ENCODE measurements at regions not wholly inside any gene's neighbourhood (a gene's known extent, or its start where the extent isn't known, plus 50 kb on each side); places are given as distances from the start of the nearest gene placed in this dataset.
"Not testable (repeated sequence)": the region's sequence is repeated elsewhere in the genome, so short reads cannot be mapped to it uniquely, and the experiment has no call there.

- no peak for DNase-seq
These were observed 128.6 kb downstream of the SPATA31D1 start for GRCh38 chr9:82117026-82117811.

GRCh38 chr9:82122731-82123130 is 134.2 kb downstream of the SPATA31D1 start:
- no peak for DNase-seq

DNA sequence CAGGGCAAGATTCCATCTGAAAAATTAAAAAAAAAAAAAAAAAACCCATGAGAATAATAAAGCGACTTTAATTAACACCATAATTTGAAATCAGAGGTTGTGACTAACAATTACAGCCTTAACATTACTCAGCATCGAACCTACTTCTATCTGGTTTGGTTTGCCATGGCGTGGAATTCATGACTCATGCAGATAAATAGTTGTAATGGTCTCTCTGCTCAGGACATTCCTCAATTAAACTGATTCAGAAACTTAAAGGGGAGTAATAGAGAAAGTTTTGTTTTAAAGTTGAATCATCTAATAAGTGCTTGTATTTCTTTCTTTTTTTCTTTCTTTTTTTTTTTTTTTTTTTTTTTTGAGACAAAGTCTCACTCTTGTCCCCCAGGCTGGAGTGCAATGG is 135.5 kb downstream of the SPATA31D1 start:
- no peak for DNase-seq

- no peak for DNase-seq
These were observed 137.7 kb downstream of the SPATA31D1 start for GRCh38 chr9:82126256-82126655.

GRCh38 chr9:82127465-82127864 is 138.9 kb downstream of the SPATA31D1 start:
- no peak for DNase-seq

- DNase-seq: no peak
These were observed 139.6 kb downstream of the SPATA31D1 start for GRCh38 chr9:82128011-82128696.

DNA sequence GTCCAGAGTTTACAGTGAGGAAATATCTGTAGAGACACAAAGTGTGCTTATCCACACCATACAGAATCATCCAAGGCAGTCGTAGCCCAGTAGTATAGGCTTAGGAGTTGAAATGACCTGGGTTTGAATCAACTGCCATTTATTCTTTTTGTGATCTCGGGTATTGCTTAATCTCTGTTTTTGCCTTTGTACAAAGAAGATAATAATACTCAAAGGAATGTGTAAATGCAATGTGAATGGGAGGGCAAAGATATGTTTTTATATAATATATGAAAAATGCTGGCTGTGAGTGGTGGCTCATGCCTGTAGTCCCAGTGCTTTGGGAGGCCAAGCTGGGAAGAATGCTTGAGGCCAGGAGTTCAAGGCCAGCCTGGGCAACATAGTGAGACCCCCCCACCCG is 141.1 kb downstream of the SPATA31D1 start:
- DNase-seq: no peak

DNA sequence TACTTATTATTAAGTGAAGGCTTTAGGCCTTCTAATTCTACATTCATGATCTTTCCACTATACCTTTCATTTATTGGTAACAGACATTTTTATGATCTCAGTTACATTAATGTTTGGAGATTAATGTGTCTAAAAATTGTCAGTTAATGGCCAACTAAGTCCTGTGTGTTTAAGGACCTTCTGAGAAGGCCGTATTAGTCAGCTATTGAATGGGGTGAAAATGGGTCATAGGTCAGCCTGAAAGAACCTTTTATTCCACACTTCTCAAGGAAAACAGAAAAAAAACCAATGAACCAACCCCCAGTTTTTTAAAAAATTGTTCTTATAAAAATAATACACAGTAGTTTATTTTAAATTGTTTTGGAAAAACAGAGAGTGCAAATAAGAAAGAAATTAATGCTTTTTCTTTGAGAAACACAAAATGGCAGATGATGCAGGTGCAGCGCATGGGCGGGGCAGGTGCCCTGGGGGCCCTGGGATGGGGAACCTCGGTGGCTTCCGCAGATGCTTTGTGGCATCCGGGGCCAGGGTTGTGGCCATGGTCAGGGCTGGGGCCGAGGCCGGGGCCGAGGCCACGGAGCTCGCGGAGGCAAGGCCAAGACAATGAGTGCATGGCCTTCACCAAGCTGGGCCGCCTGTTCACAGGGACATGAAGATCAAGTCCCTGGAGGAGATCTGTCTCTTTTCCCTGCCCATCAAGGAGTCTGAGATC is 141.9 kb downstream of the SPATA31D1 start:
- no peak for DNase-seq

DNA sequence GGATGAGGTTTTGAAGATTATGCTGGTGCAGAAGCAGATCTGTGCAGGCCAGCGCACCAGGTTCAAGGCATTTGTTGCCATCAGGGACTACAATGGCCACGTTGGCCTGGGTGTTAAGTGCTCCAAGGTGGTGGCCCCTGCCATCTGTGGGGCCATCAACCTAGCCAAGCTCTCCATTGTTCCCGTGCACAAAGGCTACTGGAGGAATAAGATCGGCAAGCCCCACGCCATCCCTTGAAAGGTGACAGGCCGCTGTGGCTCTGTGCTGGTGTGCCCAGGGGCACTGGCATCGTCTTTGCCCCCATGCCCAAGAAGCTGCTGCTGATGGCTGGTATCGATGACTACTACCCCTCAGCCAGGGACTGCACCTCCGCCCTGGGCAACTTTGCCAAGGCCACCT is 142.5 kb downstream of the SPATA31D1 start:
- no peak for DNase-seq

DNA sequence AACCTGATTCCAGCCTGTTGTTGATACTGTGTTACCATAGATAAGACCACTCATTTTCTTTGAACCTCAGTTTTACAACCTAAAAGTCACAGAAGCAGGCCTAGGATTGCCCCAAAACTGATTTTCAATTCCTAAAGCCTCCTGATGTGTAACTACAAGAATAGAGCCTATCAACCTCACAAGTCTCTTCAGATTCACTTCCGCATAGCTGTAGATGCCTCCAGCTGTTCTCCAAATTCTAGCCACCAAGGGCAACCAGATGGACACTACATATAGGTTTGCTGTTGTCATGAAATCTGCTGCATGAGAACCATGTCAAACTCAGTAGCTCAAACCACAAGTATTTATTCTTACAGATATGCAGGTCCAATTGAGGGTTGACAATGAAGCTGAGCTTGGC is 143.5 kb downstream of the SPATA31D1 start:
- no peak for DNase-seq

DNA sequence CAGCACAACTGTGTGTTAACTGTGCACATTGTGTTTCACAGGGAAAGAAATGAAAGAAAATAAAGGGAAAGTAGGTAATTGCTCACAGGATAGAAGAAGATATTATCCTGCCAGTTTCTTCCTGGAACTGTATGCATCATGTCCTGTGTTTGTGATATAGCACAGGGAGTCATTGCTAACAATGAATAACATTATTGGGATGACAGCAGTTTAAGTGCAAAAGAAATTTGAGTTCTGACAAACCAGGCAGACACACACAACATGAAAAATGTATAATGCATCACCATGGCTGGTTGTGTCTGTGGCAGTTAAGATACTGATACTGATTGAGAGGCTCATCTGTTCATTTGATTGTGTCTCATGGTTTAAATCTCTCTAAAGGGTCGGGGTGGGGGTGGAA is 145.4 kb downstream of the SPATA31D1 start:
- DNase-seq: no peak

- DNase-seq: no peak
These were observed 146.5 kb downstream of the SPATA31D1 start for GRCh38 chr9:82135106-82135505.

GRCh38 chr9:82138081-82138480 is 149.5 kb downstream of the SPATA31D1 start:
- DNase-seq: not testable (repeated sequence)

- no peak for DNase-seq
These were observed 151.9 kb downstream of the SPATA31D1 start for GRCh38 chr9:82140471-82140870.

DNA sequence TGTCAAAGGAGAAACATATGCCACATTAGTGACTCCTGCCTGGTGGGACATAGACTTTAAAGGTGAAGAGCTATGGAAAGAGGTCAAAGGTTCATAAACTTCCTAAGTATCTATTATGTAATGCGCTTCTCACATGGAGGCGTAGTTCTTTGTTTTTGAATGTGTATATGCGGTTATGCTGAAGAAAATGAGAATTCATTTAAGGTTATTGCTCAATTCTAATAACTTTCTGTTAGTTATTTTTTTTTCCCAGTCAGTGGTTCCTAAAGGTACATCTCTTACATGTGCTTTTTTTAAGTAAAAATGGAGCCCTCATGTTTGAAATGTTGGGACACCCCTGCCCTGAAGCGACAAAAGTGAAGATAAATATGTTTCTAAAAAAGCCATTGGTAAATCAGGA is 156.2 kb downstream of the SPATA31D1 start:
- no peak for DNase-seq

DNA sequence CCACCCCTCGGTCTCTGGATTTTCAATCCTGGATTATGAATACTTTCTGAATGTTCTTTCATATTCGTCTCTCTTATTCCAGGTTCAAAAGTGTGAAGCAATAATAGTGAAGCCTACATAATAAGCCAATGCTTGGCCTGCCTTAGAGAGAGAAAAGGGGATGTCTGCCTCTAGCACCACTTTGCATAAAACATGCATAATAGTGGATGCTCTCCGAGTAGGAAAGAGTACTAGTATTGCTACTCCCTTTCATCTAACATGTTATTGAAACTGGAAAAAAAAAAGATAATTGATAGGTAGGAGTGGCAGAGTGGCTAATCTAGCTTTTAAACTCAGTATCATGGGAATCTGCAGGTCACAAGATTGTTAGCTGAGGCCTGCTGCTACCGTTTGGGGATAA is 158.1 kb downstream of the SPATA31D1 start:
- no peak for DNase-seq

DNA sequence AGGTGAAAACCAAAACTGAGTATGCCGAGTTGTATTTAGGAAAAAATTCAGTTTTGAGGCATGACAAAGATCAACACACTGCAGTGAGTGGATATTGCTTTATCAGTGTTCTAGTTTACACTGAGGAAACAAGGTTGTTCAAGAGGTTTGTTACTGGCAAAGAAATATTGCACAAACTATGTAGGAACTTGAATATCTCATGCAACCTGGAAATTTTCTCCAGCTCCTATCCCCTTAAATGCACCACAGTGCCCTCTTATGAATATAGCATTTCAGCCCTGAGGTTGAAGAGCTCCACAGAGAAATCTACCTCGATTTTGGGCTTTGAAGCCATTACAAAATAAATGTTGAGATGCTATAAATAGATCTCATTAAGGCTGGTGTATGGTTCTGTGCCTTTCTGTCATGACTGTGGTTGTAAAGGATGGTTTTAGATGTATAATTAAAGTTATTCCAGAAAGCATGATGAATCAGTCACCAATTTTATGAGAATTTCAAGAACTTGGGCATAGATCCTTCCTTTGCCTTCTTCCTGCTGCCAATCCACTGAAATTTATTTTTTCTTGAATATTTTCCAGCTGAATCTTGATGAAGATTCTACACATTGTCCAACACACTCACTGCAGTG is 159.3 kb downstream of the SPATA31D1 start:
- no peak for DNase-seq

GRCh38 chr9:82148426-82148810 is 159.8 kb downstream of the SPATA31D1 start:
- no peak for DNase-seq

- no peak for DNase-seq
These were observed 160.4 kb downstream of the SPATA31D1 start for GRCh38 chr9:82148901-82149461.

DNA sequence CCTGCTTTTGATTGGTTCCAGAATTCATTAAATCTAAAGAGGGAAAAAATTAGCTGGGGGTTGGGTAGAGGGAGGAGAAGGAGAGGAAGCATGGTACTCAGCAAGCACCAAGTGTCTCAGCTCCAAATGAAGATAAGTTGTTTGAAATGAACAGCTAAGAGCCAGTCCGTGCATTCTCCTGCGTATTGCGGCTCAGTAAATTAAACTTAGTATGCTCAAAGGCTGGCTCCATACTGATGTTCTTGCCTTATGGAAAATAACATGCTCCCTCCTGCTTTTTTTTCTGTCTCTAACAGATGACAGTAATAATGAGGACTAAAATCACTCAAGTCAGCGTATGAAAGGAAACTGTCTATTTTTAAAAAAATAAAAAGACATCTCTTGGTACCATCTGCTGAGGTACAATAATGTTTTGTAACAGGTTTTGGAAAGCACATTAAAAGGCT is 161.0 kb downstream of the SPATA31D1 start:
- no peak for DNase-seq

- no peak for DNase-seq
These were observed 163.6 kb downstream of the SPATA31D1 start for GRCh38 chr9:82152181-82152580.

DNA sequence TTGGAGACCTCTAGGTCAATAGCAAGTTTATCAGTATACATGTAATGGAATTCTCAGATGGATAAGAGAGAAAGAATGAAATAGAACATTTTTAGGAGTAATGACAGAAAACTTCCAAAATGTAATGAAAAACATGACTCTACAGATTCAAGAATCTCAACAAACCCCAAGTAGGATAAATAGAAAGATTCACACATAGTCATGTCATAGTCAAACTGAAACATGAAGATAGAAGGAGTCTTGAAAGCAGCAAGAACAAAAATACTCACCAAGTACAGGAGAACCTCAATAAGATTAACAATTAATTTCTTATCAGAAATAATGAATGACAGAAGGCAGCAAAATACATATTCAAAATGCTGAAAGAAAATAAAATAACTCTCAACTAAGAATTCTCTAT is 164.5 kb downstream of the SPATA31D1 start:
- DNase-seq: no peak

DNA sequence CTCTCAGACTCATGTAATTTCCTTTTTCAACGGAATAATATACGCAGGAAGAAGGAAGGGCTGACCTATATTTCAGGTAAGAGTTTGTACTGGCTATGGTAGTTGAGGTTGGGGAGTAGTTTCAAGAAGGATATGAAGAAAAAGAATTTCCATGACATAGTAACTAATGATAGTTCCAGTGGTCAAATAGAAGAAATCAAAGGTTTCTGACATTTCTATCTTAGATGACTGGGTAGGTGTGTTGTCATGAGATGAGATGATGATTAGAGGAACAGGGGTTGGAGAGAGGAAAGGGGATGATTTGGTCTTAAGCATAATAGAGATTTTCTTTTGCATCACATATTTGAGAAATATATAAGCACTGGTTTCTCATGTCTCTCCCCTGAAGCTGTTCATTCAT is 166.0 kb downstream of the SPATA31D1 start:
- DNase-seq: no peak
